Stromal cell of bone marrow (primary cell): ENCODE measurements at regions not wholly inside any gene's neighbourhood (a gene's known extent, or its start where the extent isn't known, plus 50 kb on each side); places are given as distances from the start of the nearest gene placed in this dataset.
"Not testable (repeated sequence)": the region's sequence is repeated elsewhere in the genome, so short reads cannot be mapped to it uniquely, and the experiment has no call there.

Source experiments
- DNase-seq: peaks from one replicate; pipeline ENCODE4 v3.0.0-alpha.2; 2012; ENCODE audit warnings: low read depth

GRCh38 chr12:5310151-5310550 lies 121.8 kb upstream of the NTF3 start:
- no peak for DNase-seq

GRCh38 chr12:5317556-5317955 lies 114.4 kb upstream of the NTF3 start:
- DNase-seq: no peak

GRCh38 chr12:5318874-5319273 lies 113.0 kb upstream of the NTF3 start:
- peak; percentile 78 for DNase-seq

GRCh38 chr12:5328669-5329517 lies 103.0 kb upstream of the NTF3 start:
- no peak for DNase-seq

- DNase-seq: no peak
These were observed 99.4 kb upstream of the NTF3 start for GRCh38 chr12:5332551-5332950.

- no peak for DNase-seq
These were observed 98.8 kb upstream of the NTF3 start for GRCh38 chr12:5333096-5333495.

GRCh38 chr12:5335069-5335468 lies 96.8 kb upstream of the NTF3 start:
- DNase-seq: peak; percentile 28

- not testable (repeated sequence) for DNase-seq
These were observed 90.8 kb upstream of the NTF3 start for GRCh38 chr12:5341086-5341485.

GRCh38 chr12:5343711-5344110 lies 88.2 kb upstream of the NTF3 start:
- no peak for DNase-seq

- no peak for DNase-seq
These were observed 87.8 kb upstream of the NTF3 start for GRCh38 chr12:5344131-5344530.

GRCh38 chr12:5345534-5345933 lies 86.4 kb upstream of the NTF3 start:
- DNase-seq: no peak

GRCh38 chr12:5348057-5348456 lies 83.9 kb upstream of the NTF3 start:
- no peak for DNase-seq

- DNase-seq: no peak
These were observed 83.4 kb upstream of the NTF3 start for GRCh38 chr12:5348491-5348890.

GRCh38 chr12:5364036-5364770 lies 67.7 kb upstream of the NTF3 start:
- DNase-seq: no peak

GRCh38 chr12:5369298-5369697 lies 62.6 kb upstream of the NTF3 start:
- DNase-seq: no peak

GRCh38 chr12:5371631-5372030 lies 60.3 kb upstream of the NTF3 start:
- DNase-seq: no peak

GRCh38 chr12:5374713-5375112 lies 57.2 kb upstream of the NTF3 start:
- no peak for DNase-seq

GRCh38 chr12:5375547-5376295 lies 56.2 kb upstream of the NTF3 start:
- no peak for DNase-seq

GRCh38 chr12:5376591-5377207 lies 55.2 kb upstream of the NTF3 start:
- DNase-seq: no peak

GRCh38 chr12:5377997-5378592 lies 53.8 kb upstream of the NTF3 start:
- DNase-seq: no peak

- DNase-seq: no peak
These were observed 52.0 kb upstream of the NTF3 start for GRCh38 chr12:5379749-5380496.
